SW 1271 (cell line): ENCODE measurements at regions not wholly inside any gene's neighbourhood (a gene's known extent, or its start where the extent isn't known, plus 50 kb on each side); places are given as distances from the start of the nearest gene placed in this dataset.
"Not testable (repeated sequence)": the region's sequence is repeated elsewhere in the genome, so short reads cannot be mapped to it uniquely, and the experiment has no call there.

Source experiments
- DNase-seq, 2 experiments: peaks; one replicate each; lab custom pipeline; 2025; lab: John Stamatoyannopoulos, UW

DNA sequence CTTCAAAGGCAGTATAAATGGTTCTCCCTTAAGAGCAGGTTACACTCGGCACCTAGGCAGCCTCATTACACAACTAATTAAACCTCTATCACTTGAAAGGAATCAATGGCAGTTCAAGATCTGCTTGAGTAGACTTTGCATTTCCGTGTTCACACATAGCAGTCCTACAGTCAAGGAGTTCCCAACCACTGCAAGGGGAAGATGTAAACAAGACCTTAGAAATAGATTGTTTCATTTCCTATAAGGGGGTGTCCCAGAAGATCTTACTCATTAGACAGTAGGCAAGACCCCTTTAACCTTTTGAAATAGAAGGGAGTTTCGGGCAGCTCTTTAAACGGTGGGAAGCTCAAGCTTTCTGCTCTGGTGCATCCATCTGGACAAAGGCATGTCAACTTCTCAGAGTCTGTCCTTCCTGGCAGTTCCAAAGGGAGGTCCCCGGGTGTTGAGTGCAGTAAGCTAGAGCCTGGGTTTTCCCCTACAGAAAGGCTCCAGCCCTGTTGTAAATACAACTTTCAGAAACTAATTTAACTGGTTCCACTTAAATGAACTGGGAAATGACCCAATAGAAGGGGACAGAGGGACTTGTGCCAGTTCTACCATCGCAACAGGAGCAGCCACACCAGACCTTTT, 150.8 kb downstream of the RBMX2 start:
- DNase-seq, result no peak

- no peak for DNase-seq
Observed at GRCh38 chrX:130555341-130555740, 153.6 kb downstream of the RBMX2 start.

DNA sequence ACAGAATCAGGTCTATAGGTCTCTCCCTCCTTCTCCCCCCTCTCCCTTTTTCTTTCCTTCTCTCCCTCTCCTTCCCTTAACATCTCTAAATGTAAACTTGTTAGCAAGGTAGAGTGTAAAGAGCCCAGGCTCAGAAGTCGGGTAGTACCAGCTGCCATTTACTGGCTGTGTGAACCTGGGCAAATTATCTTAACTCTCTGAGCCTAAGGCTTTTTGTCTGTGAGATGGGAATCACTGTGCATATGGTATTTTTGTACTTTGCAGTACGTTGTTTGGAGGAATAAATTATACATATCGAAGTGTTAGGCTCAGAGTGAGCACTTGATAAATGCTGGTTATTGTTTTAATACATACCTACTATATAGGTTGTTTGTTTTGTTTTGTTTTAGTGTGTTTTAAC, 154.0 kb downstream of the RBMX2 start:
- DNase-seq, result no peak

- DNase-seq, result no peak
Observed at GRCh38 chrX:130556951-130557350, 155.2 kb downstream of the RBMX2 start.

DNA sequence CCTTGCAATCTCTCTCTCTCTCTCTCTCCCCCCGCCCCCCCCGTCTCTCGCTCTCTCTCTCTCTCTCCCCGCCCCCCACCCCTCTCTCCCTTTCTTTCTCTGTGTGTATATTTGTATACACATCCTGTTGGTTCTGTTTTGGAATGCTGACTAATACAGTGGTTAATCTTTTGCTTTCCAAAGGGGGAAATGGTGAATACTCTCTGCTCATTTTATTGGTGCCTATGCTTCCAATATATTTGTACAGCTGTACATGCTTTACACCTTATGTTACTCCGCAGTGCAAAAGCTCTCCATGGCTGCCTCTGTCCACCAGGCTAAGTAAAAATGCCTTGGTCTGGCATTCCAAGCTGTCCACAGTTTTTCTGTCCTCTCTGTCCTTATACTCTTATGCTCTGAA, 158.8 kb downstream of the RBMX2 start:
- DNase-seq, result no peak

DNA sequence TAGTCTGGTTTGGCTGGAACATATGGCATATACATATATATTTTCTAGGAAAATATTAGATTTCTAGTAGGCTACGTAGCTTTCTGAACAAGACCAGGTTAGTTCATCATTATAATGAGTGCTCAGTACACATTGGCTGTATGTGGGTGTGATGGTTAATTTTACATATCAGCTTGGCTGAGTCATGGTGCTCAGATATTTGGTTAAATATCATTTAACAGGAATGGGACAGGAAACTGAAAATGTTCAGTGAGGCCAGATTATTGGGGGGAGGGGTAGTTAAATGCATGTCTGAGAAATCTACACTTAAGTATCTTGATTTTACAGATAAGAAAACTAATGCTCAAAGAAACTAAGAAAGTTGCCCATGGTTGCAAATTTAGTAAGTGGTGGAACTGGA, 160.1 kb downstream of the RBMX2 start:
- no peak for DNase-seq

- no peak for DNase-seq
Observed at GRCh38 chrX:130563476-130563875, 161.7 kb downstream of the RBMX2 start.

DNA sequence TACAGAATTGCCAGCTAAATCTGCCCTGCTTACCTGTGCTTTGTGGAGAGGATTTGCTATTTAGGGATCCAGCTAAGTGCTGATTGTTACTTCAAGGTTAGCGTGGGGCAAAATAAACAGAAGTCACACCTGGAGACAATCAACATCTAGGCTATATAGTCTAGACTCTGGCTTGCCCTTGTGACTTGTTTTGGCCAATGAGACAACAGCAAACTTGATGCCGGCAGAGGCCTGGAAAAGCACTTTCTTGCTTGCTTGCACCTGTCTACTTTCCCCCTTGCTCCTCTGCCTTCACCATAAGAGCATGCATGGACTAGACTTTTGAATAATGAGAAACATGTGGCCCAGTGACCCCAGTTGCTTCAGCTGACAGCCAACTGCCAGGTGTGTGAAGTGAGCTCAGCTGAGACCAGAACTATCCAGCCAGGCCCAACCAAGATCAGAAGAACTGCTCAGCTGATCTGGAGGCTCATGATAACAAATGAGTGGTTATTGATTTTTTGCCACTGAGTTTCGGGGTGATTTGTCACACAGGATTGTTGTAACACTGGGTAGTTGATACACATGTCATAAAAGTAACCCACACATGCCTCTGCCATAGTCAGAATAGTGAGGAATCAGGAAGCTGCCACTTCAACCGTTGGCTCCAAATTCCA, 164.4 kb downstream of the RBMX2 start:
- DNase-seq, result no peak

GRCh38 chrX:130573030-130573429, 171.2 kb downstream of the RBMX2 start:
- not testable (repeated sequence) for DNase-seq
